HFF-Myc (cell line): ENCODE measurements at regions not wholly inside any gene's neighbourhood (a gene's known extent, or its start where the extent isn't known, plus 50 kb on each side); places are given as distances from the start of the nearest gene placed in this dataset.

Experiments used
- DNase-seq: peaks from one replicate; pipeline ENCODE4 v3.0.0-alpha.2; 2011; ENCODE audit warnings: low read depth; ENCODE audit errors: extremely low read depth
- H3K4me3 ChIP-seq: replicated peaks from 2 replicates; pipeline ENCODE4 v1.5.1; 2011; ENCODE audit warnings: low read depth, mild to moderate bottlenecking, control low read depth, low read length
- CTCF ChIP-seq: IDR thresholded peaks from 2 replicates; pipeline ENCODE4 v1.5.1; 2012; ENCODE audit warnings: mild to moderate bottlenecking, low read depth, low read length, control low read depth; ENCODE audit errors: missing control alignments

GRCh38 chr1:67515324-67516080 lies 85.3 kb upstream of the SERBP1 start:
- no peak overlapping the region for H3K4me3 ChIP-seq
- no peak for DNase-seq
- no peak for TF ChIP-seq CTCF

DNA sequence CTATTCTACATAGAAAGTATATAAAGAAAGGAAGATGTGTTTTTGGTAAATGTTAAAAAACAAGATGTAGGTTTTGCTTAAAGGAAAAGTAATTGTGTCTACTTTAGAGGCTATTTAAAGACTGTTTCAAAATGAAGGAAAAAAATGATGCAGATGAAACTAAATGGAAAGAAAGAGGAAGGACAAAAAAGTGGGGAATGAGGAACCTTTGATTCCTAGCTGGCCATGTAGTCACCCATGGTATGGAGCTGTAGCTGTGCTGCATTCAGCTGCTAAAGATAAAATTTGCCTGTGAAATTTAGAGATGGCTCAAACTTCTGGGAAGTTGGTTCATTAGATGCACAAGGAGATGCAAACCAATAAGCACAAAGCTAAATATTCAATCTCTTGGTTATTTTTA lies 86.8 kb upstream of the SERBP1 start:
- no peak for DNase-seq
- TF ChIP-seq CTCF, result no peak
- H3K4me3 ChIP-seq, result no peak overlapping the region

DNA sequence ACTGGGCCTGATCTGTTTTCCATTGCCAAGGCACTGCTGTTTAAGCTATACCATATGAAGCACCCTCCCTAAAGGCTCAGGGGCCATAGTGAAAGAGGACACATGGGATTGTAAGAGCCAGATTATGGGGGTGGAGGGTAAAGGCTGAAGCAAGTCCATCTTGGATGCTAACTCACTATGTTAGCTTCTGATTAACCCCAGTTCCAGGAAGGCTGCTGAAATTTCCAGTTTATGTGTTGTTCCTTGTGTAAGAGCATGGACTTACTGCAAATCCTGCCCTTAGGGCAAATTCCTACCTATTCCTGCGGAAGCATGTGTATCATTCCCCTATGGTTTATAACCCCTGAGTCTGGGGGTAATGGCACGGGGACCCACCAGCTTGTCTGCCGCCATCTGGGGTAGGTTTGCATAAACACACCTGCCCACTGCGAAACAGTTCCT lies 91.8 kb upstream of the SERBP1 start:
- no peak for TF ChIP-seq CTCF
- no peak overlapping the region for H3K4me3 ChIP-seq
- DNase-seq, result no peak

DNA sequence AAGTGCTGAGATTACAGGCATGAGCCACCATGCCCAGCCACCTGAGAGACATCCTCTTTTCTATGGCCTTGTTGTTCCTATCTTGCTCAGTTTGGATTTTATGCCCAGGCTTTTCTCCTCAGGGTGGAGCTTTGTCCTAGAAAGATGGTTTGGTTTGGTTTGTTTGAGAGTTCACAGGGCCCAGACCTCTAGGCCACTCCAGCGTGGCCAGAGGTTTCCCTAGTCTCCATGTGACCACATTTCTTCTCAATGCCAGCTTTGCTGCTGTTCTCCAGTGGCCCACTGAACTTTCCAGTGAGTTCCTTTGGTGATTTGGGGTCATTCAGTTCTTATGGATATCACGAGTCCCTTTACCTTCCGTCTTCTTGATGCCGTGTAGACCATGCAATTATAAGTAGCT lies 92.6 kb upstream of the SERBP1 start:
- no peak for TF ChIP-seq CTCF
- H3K4me3 ChIP-seq, result no peak overlapping the region

GRCh38 chr1:67524143-67525052 lies 94.2 kb upstream of the SERBP1 start:
- no peak for DNase-seq
- TF ChIP-seq CTCF, result no peak
- H3K4me3 ChIP-seq, result no peak overlapping the region

More for the DNA sequence above, 92.6 kb upstream of the SERBP1 start:
- DNase-seq, result no peak

- TF ChIP-seq CTCF, result no peak
- no peak overlapping the region for H3K4me3 ChIP-seq
- no peak for DNase-seq
Measured at GRCh38 chr1:67525053-67525760, 95.0 kb upstream of the SERBP1 start.
